PFSK-1 (cell line): ENCODE measurements at regions not wholly inside any gene's neighbourhood (a gene's known extent, or its start where the extent isn't known, plus 50 kb on each side); places are given as distances from the start of the nearest gene placed in this dataset.

ENCODE experiments used
- FOXP2 ChIP-seq: optimal IDR thresholded peaks from 2 replicates; pipeline ENCODE3; 2011; ENCODE audit warnings: borderline replicate concordance, control low read depth, inconsistent platforms; ENCODE audit not compliant: insufficient read depth; ENCODE audit errors: extremely low read length, extremely low read depth
- POLR2AphosphoS5 ChIP-seq: IDR thresholded peaks from 2 replicates; pipeline ENCODE4 v1.6.1; 2012; ENCODE audit warnings: low read depth, mild to moderate bottlenecking, control low read depth, low read length, moderate library complexity
- SIN3A ChIP-seq: IDR thresholded peaks from 2 replicates; pipeline ENCODE4 v1.6.1; 2012; ENCODE audit warnings: mild to moderate bottlenecking, low read length, moderate library complexity, borderline replicate concordance; ENCODE audit not compliant: insufficient read depth
- TAF1 ChIP-seq: IDR thresholded peaks from 2 replicates; pipeline ENCODE4 v1.6.1; 2012; ENCODE audit warnings: low read length, control low read depth, borderline replicate concordance; ENCODE audit not compliant: insufficient read depth
- TF ChIP-seq, protein P1 (sequence below), 2 experiments: IDR thresholded peaks; 2 replicates each; pipeline versions ENCODE4 v1.6.1 to v1.8.0; 2011 to 2012; ENCODE audit warnings: low read depth in 2 of 2, low read length in 2 of 2, control low read depth in 1 of 2, inconsistent platforms in 1 of 2, mild to moderate bottlenecking in 1 of 2, moderate library complexity in 1 of 2; ENCODE audit not compliant: insufficient read depth in 1 of 2

DNA sequence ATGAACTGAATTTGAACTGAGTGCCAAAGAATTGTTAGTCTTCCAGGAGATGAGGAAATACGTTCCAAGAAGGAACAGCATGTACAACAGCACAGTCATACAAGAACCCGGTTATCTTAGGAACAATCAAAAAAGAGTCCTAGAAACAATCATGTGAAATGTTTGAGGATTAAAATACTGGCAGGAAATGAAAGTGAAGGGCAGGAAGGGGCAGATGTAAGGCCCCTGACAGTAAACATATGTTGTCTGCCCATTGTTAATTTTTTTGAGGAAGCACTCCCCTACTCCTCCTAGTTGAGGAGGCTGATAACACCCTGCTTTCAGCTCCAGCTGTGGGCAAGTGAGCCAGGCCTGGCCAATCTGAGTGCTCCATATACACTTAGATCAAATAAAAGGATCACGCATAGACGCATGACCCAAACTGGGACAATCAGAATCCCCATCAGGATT lies 220.9 kb downstream of the HACE1 start:
- no peak for TF ChIP-seq POLR2AphosphoS5
- TF ChIP-seq TAF1, result no peak
- no peak for TF ChIP-seq FOXP2
- no peak for TF ChIP-seq SIN3A
- TF ChIP-seq, protein P1, sequence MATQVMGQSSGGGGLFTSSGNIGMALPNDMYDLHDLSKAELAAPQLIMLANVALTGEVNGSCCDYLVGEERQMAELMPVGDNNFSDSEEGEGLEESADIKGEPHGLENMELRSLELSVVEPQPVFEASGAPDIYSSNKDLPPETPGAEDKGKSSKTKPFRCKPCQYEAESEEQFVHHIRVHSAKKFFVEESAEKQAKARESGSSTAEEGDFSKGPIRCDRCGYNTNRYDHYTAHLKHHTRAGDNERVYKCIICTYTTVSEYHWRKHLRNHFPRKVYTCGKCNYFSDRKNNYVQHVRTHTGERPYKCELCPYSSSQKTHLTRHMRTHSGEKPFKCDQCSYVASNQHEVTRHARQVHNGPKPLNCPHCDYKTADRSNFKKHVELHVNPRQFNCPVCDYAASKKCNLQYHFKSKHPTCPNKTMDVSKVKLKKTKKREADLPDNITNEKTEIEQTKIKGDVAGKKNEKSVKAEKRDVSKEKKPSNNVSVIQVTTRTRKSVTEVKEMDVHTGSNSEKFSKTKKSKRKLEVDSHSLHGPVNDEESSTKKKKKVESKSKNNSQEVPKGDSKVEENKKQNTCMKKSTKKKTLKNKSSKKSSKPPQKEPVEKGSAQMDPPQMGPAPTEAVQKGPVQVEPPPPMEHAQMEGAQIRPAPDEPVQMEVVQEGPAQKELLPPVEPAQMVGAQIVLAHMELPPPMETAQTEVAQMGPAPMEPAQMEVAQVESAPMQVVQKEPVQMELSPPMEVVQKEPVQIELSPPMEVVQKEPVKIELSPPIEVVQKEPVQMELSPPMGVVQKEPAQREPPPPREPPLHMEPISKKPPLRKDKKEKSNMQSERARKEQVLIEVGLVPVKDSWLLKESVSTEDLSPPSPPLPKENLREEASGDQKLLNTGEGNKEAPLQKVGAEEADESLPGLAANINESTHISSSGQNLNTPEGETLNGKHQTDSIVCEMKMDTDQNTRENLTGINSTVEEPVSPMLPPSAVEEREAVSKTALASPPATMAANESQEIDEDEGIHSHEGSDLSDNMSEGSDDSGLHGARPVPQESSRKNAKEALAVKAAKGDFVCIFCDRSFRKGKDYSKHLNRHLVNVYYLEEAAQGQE (IDR thresholded peaks at IDR 0.05; ENCODE audit: insufficient read depth in 1 of 2, low read depth in 2 of 2, low read length in 2 of 2), result no peak
